Left ventricle myocardium superior (tissue), 1 donor: ENCODE measurements at regions not wholly inside any gene's neighbourhood (a gene's known extent, or its start where the extent isn't known, plus 50 kb on each side); places are given as distances from the start of the nearest gene placed in this dataset.

Experiments used
- ATAC-seq: fragments of 200-7000 bp; cut with Tn5 transposase; one replicate; pipeline ENCODE4 v1.9.1; 2020; ENCODE audit warnings: mild to moderate bottlenecking, moderate library complexity
- DNase-seq: peaks from one replicate; pipeline ENCODE4 v3.0.0-alpha.2; 2020
- intact Hi-C: fragments of 100-400 bp; cut with micrococcal nuclease; formaldehyde crosslinking; loops from one replicate; pipeline ENCODE4 v1.11.0; 2022
- donor health status: DM: no; HTN: yes; CAD: no; lungs with severe emphysema.

GRCh38 chr1:8077120-8077573, 51.0 kb upstream of the ERRFI1 start:
- intact Hi-C loops, result no loop called here
- ATAC-seq, result peak; percentile 96
- DNase-seq, result peak; percentile 63

DNA sequence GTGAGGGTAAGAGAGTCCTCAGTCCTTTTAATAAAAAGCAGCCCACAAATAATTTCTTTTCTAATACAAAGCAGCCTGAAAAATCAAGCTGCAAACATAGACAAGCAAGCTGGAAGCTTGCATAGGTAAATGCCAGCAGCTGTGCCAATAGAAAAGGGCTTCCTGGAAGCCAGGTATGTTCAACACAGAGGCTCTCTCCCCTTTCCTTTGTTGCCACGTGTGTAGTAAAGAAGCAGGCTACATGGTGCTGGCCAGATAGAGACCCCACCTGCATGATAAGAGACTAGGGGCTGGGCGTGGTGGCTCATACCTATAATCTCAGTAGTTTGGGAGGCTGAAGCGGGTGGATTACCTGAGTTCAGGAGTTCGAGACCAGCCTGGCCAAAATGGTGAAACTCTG, 50.1 kb upstream of the ERRFI1 start:
- no peak for ATAC-seq
- DNase-seq, result no peak
- intact Hi-C loops, result no loop called here
